HG02943 (cell line): ENCODE measurements at regions not wholly inside any gene's neighbourhood (a gene's known extent, or its start where the extent isn't known, plus 50 kb on each side); places are given as distances from the start of the nearest gene placed in this dataset.

Source experiments
- ATAC-seq: cut with Tn5 transposase; IDR thresholded peaks from one replicate; pipeline ENCODE4 v1.9.1; 2021; ENCODE audit warnings: mild to moderate bottlenecking, low read depth, moderate library complexity; ENCODE audit not compliant: unreplicated experiment

GRCh38 chr20:52294106-52294628, 102.6 kb upstream of the ZFP64 start:
- no peak for ATAC-seq

- ATAC-seq, result no peak
Measured at GRCh38 chr20:52291109-52291508, 99.5 kb upstream of the ZFP64 start.

GRCh38 chr20:52290569-52290968, 99.0 kb upstream of the ZFP64 start:
- ATAC-seq, result no peak

DNA sequence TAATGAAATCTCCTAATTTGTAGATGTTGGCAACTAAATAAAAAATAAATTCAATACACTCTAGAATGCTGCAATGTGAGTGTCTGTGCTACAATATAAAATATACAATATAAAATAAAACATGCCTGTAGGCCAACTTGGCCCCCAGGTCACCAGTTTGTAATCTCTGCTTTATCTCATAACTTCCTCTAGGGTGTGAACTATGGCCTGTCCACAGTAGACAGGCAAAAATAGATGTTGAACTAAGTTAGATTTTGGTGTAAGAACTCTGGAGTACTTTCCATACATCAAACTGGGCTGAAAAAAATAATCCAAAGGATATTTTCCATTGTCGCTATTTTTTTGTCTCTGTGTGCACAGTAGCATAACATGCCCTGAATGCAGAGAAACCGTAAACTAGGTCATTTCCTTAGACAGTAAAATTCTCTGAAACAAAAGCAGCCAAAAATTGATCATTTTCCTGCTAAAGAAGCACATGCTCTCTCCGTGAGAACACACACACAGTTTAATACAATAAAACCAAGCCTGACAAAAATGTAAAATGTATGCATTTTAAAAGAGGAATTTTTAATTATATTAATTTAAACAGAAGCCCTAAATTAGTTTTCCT, 98.5 kb upstream of the ZFP64 start:
- ATAC-seq, result no peak

DNA sequence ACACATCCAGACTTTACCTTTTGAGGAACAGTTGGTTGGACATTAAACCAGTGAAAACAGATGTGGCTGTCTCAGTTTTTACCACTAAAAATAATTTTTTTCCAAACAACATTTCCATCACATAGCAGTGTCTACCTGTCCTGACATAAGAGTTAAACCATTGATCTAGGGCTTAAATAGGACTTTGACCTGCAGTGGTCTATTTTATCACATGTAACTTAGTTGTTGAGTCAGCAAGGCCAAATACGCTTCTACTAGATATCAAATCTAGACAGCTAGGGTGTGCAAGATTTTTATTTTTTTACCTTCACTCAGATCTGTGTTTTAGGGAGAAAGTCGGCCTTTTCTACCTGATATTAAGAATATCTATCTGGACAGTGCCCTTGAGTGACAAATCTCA, 88.8 kb upstream of the ZFP64 start:
- no peak for ATAC-seq

DNA sequence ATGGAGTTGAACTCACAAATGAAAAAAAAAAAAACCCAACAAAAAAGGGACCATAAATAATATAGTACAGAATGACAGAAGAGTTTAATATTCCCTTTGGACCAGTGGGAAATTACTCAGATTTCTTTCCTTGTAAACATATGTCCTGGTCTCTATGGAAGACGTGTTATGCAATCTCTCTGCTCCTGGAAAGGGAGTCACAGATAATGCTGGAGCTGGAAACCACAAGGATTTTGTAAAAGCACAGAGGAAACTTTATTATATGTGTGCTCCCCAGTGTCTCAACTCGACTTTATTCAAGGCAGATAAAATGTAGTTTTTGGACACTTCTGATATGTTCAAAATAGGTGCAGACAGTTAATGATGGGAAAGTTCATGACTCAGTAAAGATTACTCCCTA, 88.1 kb upstream of the ZFP64 start:
- no peak for ATAC-seq

DNA sequence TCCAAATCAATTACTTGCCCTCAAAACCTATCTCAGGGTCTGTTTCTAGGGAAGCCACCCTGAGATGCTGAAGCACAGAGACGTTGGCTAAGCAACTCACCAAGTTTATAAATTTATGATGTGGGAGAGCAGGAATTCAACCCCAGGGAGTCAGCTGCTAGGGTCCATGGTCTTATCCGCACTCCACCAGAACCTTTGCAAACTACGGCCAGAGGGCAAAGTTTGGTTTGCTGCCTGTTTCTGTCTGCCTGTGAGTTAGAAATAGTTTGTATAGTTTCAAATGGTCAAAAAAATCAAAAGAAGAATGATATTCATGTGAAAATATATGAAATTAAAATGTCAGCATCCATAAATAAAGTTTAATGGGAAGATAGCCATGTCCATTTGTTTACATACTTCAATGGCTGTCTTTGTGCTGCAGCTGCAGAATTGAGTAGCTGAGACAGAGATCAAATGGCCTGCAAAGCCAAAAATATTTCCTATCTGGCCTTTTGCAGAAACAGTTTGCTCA, 83.7 kb upstream of the ZFP64 start:
- no peak for ATAC-seq

DNA sequence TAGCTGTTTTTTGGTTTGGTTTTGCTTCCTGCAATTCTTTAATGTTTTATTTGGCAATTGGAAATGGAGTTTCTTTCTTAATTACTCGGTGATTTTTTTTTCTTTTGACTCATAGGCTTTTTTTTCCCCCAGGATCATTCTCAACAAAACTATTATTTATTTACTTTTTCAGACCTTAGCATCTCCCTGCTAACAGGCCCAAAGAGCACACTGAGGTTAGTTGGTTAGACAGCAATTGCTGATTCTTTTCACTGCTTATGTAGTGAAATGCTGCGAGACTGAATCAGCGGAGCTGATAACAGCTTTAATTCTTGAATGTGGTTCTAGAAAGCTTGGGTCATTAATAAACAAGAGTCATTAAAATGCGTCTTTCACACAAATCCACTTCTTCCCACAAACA, 79.1 kb upstream of the ZFP64 start:
- no peak for ATAC-seq

DNA sequence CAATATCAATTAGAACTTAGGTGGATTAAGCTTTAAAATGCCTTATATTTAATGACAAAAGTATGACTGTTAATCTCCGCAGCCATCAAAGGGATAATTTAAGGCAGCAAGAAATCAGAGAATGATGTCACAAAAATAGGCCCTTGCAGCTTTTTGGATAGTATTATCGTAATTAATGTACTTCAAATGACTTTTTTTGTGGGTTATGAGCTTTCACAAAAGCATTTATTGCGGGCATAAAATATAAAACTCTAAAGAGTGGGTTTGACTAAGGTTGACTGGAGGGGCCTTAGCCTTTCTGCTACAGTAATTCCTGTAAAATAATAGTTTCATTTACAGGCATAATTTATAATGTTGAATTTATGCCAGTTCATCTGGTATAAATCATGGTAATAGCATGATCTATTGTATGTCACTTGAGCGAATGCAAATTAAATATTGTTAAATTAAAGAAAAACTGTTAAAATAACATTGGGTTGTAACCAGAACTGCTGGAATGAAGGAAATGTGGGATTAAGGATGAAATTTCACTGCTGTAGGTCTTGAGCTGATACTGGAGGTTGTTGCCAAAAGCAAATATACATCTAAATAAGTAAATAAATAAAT, 78.5 kb upstream of the ZFP64 start:
- no peak for ATAC-seq

- ATAC-seq, result no peak
Measured at GRCh38 chr20:52269321-52269720, 77.7 kb upstream of the ZFP64 start.

DNA sequence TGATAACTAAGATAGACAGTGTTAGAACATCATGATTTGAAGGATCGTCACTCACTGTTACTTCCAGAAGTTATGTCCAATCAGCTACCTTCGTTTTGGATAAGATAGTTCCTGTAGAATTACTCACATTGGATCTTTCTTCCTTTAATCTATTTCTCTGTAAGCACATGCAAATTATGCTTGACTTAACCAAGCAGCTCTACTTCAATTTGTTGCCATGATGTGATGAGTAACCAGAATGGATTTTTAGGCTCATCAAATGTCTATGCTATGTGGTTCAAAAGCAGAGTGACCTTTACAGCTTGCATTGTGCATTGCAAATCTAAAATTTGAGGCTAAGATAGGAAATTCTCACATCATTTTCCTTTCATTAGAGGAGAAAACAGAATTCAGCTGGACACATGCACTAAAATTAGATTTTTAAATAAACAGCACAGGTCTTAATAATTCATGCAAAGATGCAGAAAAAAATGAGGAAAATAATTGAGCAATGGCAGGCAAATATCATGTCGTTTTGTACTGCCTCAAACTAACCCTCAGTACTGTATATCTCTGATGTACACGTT, 76.7 kb upstream of the ZFP64 start:
- no peak for ATAC-seq

GRCh38 chr20:52267418-52267817, 75.8 kb upstream of the ZFP64 start:
- no peak for ATAC-seq

DNA sequence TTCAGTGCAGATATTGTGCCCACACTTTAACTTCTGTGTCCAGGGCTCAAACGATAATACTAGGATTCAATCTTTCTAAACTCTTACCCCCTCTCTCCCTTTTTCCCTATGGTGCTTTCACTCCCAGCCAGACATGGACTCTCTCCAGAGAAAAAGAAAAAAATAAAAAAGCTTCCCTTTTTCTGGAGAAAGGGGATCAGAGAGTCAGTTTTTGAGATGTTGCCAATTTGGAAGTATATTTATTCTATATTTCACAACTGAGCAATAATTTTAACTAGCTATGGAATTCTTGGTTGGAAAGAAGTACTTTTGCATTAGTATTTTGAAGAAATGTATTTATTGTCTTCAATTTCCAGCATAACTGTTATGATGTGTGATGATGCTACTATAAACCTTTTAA, 72.2 kb upstream of the ZFP64 start:
- no peak for ATAC-seq

- no peak for ATAC-seq
Measured at GRCh38 chr20:52261792-52262191, 70.2 kb upstream of the ZFP64 start.

DNA sequence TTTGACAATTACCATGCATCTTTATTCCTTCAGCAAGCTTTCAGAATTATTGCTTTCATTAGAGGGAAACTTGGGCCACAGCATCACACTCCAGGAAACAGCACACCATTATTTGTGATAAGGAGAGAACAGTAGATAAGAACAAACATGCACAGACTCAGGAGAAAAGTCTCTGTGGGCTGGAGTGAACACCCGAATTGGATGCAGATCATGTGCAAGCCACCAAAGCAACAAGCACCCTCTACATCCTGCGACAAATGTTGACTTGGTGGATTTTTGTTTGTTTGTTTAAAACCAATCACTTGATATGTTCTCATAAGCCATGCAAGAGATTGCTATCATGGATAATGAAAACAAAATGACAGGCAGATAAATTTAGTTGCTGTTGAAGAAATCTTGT, 67.7 kb upstream of the ZFP64 start:
- ATAC-seq, result no peak

- no peak for ATAC-seq
Measured at GRCh38 chr20:52256454-52256853, 64.9 kb upstream of the ZFP64 start.

DNA sequence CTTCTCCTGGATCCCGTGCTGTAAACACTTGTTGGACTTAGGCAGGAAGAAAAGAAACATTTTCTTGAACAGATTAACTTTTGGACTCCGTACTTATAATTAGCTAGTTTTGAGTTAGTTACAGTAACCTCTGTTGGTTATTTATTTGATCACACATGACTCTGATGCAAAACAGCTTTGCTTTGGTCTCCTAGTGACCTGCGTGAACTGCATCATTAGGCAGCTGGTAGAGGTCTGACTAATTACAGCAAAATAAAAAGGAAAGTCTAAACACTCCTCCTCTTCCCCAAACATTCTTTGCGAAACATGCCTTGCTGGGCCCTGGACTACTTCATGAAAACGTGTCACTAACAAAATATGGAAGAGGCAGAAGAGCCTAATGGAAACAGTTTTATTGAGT, 61.1 kb upstream of the ZFP64 start:
- no peak for ATAC-seq

DNA sequence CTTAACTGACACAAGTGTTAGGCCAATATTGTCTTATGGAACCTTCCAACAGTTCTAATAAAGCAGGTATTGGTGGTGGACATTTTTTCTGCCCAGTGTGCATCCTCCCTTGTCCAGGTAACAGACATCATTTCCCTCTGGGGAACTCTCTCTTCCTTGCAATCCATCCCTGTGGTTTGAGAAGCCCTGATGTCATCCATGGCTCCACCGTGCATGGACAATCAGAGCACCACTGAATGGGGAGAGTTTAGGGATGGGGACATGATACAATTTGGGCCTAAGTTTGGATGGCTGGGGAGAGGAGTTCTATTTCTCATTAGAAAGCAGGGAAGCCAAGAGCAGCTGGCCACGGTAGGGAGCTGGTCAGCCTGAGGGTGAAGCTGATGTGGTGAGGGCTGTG, 60.2 kb upstream of the ZFP64 start:
- no peak for ATAC-seq

DNA sequence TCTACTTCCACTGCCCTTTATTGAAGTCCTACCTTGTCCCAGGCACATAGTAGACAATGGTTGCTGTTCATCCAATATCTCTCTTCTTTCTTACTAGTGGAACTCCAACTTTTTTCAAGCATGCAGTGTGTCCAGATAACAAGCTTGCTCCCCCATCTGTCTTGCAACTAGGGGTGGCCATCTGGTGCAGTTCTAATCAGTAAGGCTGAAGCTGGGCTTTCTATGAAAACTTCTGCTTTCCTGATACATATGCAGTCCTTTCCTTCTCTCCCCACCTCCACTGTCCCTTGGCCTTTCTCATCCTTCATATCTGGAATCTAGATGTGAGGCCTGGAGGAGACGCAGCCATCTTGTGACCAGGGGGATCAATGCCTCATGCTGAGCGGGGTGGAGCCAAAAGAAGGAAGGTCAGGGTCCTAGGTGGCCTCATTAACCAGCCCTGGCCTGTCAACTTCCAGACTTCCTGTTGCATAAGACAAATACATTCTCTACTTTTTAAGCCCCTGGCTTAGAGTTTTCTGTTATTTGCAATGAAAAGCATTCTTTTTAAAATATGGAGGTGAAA, 59.6 kb upstream of the ZFP64 start:
- ATAC-seq, result no peak

- no peak for ATAC-seq
Measured at GRCh38 chr20:52247548-52247947, 56.0 kb upstream of the ZFP64 start.

DNA sequence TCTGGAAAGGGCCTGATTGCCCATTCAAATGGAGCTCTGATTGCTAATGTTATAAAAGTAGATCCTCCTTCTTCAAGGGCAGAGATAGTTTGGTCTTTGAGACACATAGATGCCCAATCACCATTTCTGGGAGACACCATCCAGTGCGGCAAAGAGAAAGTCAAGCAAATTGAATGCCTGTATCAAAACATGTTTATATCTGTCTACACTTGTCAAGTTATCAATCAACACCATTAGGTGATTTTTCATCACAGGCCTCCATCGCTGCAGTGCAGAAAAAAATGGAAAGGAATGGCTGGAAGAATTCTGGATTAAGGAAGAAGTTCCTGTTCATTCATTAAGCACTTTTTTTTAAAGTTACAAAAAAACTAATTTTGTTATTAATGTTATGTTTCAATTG, 54.8 kb upstream of the ZFP64 start:
- no peak for ATAC-seq

GRCh38 chr20:52244702-52245101, 53.1 kb upstream of the ZFP64 start:
- no peak for ATAC-seq
